Activated CD4-positive, alpha-beta T cell treated with anti-CD3 and anti-CD28 coated beads for 48 hours (primary cell): ENCODE measurements at regions not wholly inside any gene's neighbourhood (a gene's known extent, or its start where the extent isn't known, plus 50 kb on each side); places are given as distances from the start of the nearest gene placed in this dataset.

Source experiments
- DNase-seq: peaks from one replicate; pipeline ENCODE4 v3.0.0-alpha.2; 2020

- no peak for DNase-seq
Observed at GRCh38 chr10:44788147-44789129, 122.7 kb upstream of the TMEM72 start.

- DNase-seq: no peak
Observed at GRCh38 chr10:44792119-44792775, 118.9 kb upstream of the TMEM72 start.

- DNase-seq: no peak
Observed at GRCh38 chr10:44799966-44800365, 111.2 kb upstream of the TMEM72 start.

- no peak for DNase-seq
Observed at GRCh38 chr10:44801383-44802327, 109.5 kb upstream of the TMEM72 start.

- no peak for DNase-seq
Observed at GRCh38 chr10:44803862-44804261, 107.3 kb upstream of the TMEM72 start.

- DNase-seq: no peak
Observed at GRCh38 chr10:44804661-44805060, 106.5 kb upstream of the TMEM72 start.

- no peak for DNase-seq
Observed at GRCh38 chr10:44805466-44806210, 105.5 kb upstream of the TMEM72 start.

GRCh38 chr10:44806950-44807349, 104.2 kb upstream of the TMEM72 start:
- DNase-seq: no peak

- DNase-seq: no peak
Observed at GRCh38 chr10:44807451-44807850, 103.7 kb upstream of the TMEM72 start.

GRCh38 chr10:44809647-44810046, 101.5 kb upstream of the TMEM72 start:
- no peak for DNase-seq

GRCh38 chr10:44811072-44811471, 100.1 kb upstream of the TMEM72 start:
- no peak for DNase-seq

GRCh38 chr10:44813201-44813600, 97.9 kb upstream of the TMEM72 start:
- DNase-seq: no peak

GRCh38 chr10:44814929-44815328, 96.2 kb upstream of the TMEM72 start:
- no peak for DNase-seq

GRCh38 chr10:44818041-44818649, 93.0 kb upstream of the TMEM72 start:
- no peak for DNase-seq

GRCh38 chr10:44818701-44819127, 92.4 kb upstream of the TMEM72 start:
- DNase-seq: no peak

GRCh38 chr10:44820094-44820493, 91.0 kb upstream of the TMEM72 start:
- DNase-seq: no peak

GRCh38 chr10:44821290-44821689, 89.8 kb upstream of the TMEM72 start:
- no peak for DNase-seq

- no peak for DNase-seq
Observed at GRCh38 chr10:44822349-44822748, 88.8 kb upstream of the TMEM72 start.

GRCh38 chr10:44822966-44823365, 88.2 kb upstream of the TMEM72 start:
- DNase-seq: no peak

GRCh38 chr10:44824607-44825006, 86.5 kb upstream of the TMEM72 start:
- no peak for DNase-seq

- DNase-seq: no peak
Observed at GRCh38 chr10:44827431-44828006, 83.6 kb upstream of the TMEM72 start.
